ENCODE measurements at regions not wholly inside any gene's neighbourhood (a gene's known extent, or its start where the extent isn't known, plus 50 kb on each side); places are given as distances from the start of the nearest gene placed in this dataset.

- no peak for DNase-seq
Observed at GRCh38 chr3:106018929-106019550, 150.2 kb upstream of the CBLB start.

- DNase-seq: no peak
Observed at GRCh38 chr3:106022913-106023312, 154.1 kb upstream of the CBLB start.

- DNase-seq: no peak
Observed at GRCh38 chr3:106025151-106025722, 156.4 kb upstream of the CBLB start.

DNA sequence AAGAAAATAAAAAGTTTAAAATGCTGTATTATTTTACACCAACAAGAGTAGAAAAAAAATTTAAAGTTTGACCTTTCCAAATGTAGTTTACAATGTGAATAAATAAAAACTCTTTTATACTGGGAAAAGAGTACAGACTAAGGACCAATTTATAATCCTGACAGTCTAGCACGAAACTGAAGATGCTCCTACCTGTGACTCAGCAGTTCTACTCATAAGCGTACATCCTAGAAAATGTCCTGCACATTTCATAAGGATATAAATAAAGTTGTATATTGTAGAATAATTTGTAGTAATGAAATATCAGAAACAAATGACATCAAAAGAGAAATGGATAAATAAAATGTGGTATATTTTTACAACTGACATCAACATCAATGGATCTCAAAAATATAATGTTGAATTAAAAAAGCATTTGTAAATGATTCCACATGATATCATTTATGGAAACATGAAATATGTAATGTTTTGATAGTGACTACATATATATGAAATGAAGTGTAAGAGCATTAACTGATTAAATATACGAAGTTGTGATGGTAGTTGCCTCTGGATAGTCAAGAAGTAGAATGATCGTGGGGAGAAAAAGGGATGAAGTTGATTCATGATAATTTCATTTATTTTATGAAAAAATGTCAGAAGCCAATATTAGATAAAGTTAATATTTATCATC is 161.3 kb upstream of the CBLB start:
- no peak for DNase-seq

DNA sequence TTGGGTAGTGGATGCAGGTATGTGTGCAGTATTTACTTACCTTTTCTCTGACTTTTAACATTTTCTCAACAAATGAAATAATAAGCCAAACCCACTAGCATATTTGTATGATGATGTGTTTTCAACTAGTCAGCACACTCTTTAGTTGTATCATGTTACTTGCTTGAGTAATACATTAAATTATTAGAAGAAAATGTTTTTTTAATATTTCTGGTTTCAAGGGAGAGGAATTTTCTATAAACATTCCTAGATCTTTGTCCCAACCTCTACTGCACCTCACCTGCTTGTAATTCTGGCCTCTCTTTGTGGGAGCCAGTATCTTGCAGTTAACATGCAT is 161.8 kb upstream of the CBLB start:
- DNase-seq: no peak

- no peak for DNase-seq
Observed at GRCh38 chr3:106032479-106032878, 163.7 kb upstream of the CBLB start.

- no peak for DNase-seq
Observed at GRCh38 chr3:106033654-106034053, 164.8 kb upstream of the CBLB start.

DNA sequence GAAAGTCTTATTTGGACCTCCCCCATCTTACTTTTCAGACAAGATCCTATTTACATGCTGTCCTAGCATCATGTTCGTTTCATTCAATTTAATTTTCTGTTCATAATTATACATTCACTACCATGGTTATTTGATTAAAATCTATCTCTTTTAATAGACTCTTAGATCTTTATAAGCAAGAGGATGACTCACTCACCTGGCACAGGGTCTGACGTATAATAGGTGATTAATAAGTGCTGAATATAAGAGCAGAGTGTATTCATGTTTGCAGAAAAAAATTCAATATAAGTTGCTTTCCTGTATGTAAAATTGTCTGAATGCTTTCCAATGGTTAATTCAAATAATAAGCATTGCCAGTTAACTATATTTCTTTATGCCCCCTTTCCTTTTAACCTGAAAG is 165.5 kb upstream of the CBLB start:
- DNase-seq: no peak

GRCh38 chr3:106035619-106036018 is 166.8 kb upstream of the CBLB start:
- no peak for DNase-seq

DNA sequence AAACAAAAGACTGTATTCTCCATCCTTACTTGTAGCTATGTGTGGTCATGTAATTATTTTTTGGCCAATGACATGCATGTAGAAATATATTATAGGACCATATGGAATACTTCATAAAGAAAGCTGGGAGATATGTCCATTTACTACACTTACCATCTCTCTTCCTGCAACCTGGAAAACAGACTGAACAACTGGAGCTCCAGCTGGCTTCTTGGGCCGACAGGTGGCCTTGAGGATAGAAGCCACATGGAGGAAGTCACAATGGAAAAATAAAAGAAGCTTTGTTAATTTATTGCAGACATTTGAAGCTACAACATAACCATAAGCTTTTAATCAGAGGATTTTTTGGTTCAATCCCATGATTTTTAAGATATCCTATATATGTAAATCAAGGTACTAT is 167.9 kb upstream of the CBLB start:
- DNase-seq: no peak

DNA sequence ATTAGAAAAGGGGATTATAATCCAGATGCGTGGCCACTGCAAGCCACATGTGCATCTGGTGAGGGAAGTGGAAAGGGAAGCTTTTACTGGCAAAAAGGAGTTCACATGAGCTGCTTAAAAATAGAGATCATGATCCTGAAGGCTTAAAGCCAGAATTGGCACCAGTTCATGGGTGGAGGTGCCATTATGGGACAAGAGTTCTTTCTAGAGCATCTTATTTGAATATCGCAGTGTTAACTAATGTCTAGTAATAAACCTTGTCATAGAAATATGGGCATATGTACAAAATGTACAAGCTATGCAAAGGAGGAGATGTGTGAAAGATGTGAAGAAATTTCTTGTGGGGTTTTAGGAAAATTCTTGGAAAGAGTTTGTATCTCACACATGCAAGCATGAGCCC is 178.4 kb upstream of the CBLB start:
- no peak for DNase-seq

GRCh38 chr3:106048946-106049481 is 180.2 kb upstream of the CBLB start:
- DNase-seq: no peak

- DNase-seq: no peak
Observed at GRCh38 chr3:106049821-106050220, 181.0 kb upstream of the CBLB start.

- DNase-seq: no peak
Observed at GRCh38 chr3:106056931-106057330, 188.1 kb upstream of the CBLB start.

- DNase-seq: no peak
Observed at GRCh38 chr3:106058475-106058874, 189.7 kb upstream of the CBLB start.

- no peak for DNase-seq
Observed at GRCh38 chr3:106059953-106060517, 191.2 kb upstream of the CBLB start.

DNA sequence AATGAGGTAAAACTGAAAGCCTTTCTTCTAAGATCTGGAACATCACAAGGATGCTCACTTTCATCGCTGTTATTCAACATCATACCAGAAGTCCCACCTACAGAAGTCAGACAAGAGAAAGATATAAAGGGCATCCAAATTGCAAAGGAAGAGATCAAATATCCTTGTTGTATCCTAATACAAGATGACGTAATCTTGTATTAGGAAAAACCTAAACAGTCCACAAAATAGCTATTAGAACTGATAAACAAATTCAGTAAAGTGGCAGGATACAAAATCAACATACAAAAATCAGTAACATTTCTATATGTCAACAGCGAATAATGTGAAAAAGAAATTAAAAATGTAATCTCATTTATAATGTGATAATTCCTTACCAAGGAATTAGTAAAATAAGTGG is 195.1 kb upstream of the CBLB start:
- DNase-seq: no peak

GRCh38 chr3:106065831-106066230 is 197.0 kb upstream of the CBLB start:
- DNase-seq: no peak

GRCh38 chr3:106067711-106068110 is 198.9 kb upstream of the CBLB start:
- DNase-seq: no peak

DNA sequence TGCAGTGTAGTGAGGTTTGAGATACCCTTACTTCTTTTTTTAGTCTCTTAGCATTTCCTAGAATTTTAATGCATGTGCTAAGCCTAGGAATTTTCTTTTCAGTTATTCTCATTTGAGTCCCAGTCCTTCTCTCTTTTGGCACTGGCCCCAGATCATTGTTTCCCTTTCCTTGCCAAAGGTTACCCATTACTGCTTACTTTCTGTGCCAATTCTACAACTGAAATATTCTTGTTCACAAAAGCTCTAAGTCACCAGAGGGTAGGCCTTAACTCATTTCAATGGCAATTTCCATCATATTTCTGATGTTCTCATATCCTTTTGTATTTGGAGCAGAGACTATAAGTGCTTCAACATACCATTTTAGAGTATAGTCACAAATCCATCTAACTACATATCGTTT is 199.6 kb upstream of the CBLB start:
- peak in 1 of 56 donors; percentile 3 for DNase-seq

DNA sequence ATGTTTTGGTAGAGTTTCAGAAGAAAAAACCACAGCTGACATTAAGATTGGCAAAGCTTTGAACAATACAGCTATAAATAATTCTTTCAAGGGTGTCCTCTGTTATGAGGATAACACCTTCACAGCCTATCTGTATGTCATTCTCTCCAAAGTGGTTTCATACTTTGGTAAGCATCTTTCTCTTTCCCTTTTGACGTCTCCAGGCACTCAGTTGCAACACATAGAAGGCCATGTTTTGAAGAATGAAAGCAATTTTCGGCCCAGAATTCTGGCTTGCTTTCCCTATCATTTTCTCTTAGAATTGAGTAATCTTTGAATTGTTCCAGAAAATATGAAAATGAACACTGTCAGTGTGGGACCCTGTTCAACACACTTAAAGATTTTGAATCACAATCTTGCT is 200.0 kb upstream of the CBLB start:
- no peak for DNase-seq

DNA sequence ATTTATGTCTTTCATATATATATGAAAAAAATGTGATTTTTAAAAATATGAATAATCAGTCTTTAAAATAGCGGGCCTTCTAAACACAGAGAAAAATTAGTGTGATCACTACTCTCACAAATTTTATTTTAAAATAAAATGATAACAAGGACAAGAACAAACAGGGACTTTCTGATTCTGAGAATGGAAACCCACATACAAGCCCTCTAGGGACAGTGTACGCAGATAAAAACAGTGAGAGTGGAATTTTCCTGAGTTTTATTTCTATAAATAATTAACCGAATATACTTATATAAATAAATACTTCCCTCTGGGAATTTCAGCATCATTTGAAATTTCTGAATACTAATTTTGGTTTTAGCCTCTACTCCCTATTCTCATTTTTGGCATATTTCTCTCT is 201.4 kb upstream of the CBLB start:
- DNase-seq: no peak

DNA sequence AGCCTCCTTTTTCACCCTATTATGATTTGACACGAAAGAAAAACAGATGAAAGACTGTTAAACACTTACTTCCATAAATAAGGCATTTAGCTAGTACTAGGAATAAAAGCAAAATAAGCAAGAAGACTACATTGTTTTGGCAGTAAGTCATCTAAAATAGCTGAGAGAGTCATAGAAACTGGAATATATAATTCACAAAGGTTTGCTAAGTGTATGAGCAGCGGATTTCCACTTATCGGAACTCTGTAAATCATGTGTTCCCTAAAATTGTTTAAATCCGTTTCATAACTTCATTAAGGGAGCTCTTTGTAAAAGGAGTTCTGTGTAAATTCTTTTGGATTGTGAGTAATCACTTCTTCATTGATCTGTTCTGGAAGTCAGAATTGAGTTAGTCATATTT is 202.5 kb upstream of the CBLB start:
- DNase-seq: no peak

Data from amygdala (tissue), 56 donors.